H9 (cell line): ENCODE measurements at regions not wholly inside any gene's neighbourhood (a gene's known extent, or its start where the extent isn't known, plus 50 kb on each side); places are given as distances from the start of the nearest gene placed in this dataset.

Experiments
- DNase-seq: peaks from one replicate; pipeline ENCODE4 v3.0.0-alpha.2; 2017
- H2AFZ ChIP-seq: one replicate; pipeline ENCODE4 v1.6.1; 2013; ENCODE audit warnings: mild to moderate bottlenecking, low read length, control low read depth, moderate library complexity
- H2AK5ac ChIP-seq: 2 replicates; pipeline ENCODE4 v1.6.1; 2013; ENCODE audit warnings: low read length, control low read depth, mixed read lengths; ENCODE audit not compliant: insufficient read length
- H2BK120ac ChIP-seq: one replicate; pipeline ENCODE4 v1.6.1; 2013; ENCODE audit warnings: low read depth, mild to moderate bottlenecking, low read length, control low read depth, inconsistent platforms; ENCODE audit not compliant: poor library complexity, severe bottlenecking
- H2BK12ac ChIP-seq: 2 replicates; pipeline ENCODE4 v1.6.1; 2013; ENCODE audit warnings: low read length, control low read depth, mixed read lengths, low read depth; ENCODE audit not compliant: insufficient read length
- H2BK15ac ChIP-seq: 2 replicates; pipeline ENCODE4 v1.6.1; 2013; ENCODE audit warnings: low read depth, low read length, control low read depth
- H2BK20ac ChIP-seq: one replicate; pipeline ENCODE4 v1.6.1; 2013; ENCODE audit warnings: low read depth, mild to moderate bottlenecking, low read length, control low read depth, inconsistent platforms; ENCODE audit not compliant: poor library complexity, severe bottlenecking
- H2BK5ac ChIP-seq: 2 replicates; pipeline ENCODE4 v1.6.1; 2013; ENCODE audit warnings: low read length, control low read depth, mixed read lengths; ENCODE audit not compliant: insufficient read length
- H3K14ac ChIP-seq: 2 replicates; pipeline ENCODE4 v1.6.1; 2013; ENCODE audit warnings: low read length, control low read depth; ENCODE audit not compliant: insufficient read depth
- H3K18ac ChIP-seq: 2 replicates; pipeline ENCODE4 v1.6.1; 2013; ENCODE audit warnings: low read depth, mild to moderate bottlenecking, mixed read lengths, low read length, control low read depth; ENCODE audit not compliant: insufficient read length
- H3K23ac ChIP-seq: 2 replicates; pipeline ENCODE4 v1.6.1; 2013; ENCODE audit warnings: low read length, control low read depth, mixed read lengths, low read depth; ENCODE audit not compliant: insufficient read length
- H3K23me2 ChIP-seq: 2 replicates; pipeline ENCODE4 v1.6.1; 2013; ENCODE audit warnings: low read depth, mild to moderate bottlenecking, mixed read lengths, low read length, control low read depth; ENCODE audit not compliant: insufficient read length, poor library complexity, severe bottlenecking
- H3K27ac ChIP-seq: 2 replicates; pipeline ENCODE4 v1.5.1; 2013; ENCODE audit warnings: low read length, control low read depth, mixed read lengths, low read depth; ENCODE audit not compliant: insufficient read length
- H3K27me3 ChIP-seq: 2 replicates; pipeline ENCODE4 v1.6.1; 2013; ENCODE audit warnings: low read length, control low read depth, inconsistent platforms; ENCODE audit not compliant: insufficient read depth
- H3K4ac ChIP-seq: 2 replicates; pipeline ENCODE4 v1.6.1; 2013; ENCODE audit warnings: low read depth, mild to moderate bottlenecking, control low read depth, inconsistent platforms, low read length, moderate library complexity
- H3K4me1 ChIP-seq: 2 replicates; pipeline ENCODE4 v1.6.1; 2013; ENCODE audit warnings: low read length, control low read depth, inconsistent platforms; ENCODE audit not compliant: insufficient read depth
- H3K4me2 ChIP-seq: 2 replicates; pipeline ENCODE4 v1.6.1; 2013; ENCODE audit warnings: low read length, control low read depth, mixed read lengths; ENCODE audit not compliant: insufficient read length, insufficient read depth
- H3K56ac ChIP-seq: 2 replicates; pipeline ENCODE4 v1.6.1; 2013; ENCODE audit warnings: low read depth, mild to moderate bottlenecking, mixed read lengths, low read length, control low read depth; ENCODE audit not compliant: insufficient read length
- H3K79me1 ChIP-seq: 2 replicates; pipeline ENCODE4 v1.6.1; 2013; ENCODE audit warnings: low read depth, mild to moderate bottlenecking, moderate library complexity, low read length, control low read depth, inconsistent platforms; ENCODE audit not compliant: insufficient read depth, poor library complexity, severe bottlenecking
- H3K79me2 ChIP-seq: 2 replicates; pipeline ENCODE4 v1.6.1; 2013; ENCODE audit warnings: low read length, control low read depth, inconsistent platforms; ENCODE audit not compliant: insufficient read depth
- H3K9ac ChIP-seq: 2 replicates; pipeline ENCODE4 v1.6.1; 2013; ENCODE audit warnings: low read length, control low read depth, mixed read lengths; ENCODE audit not compliant: insufficient read length; ENCODE audit errors: extremely low read depth
- H3K9me3 ChIP-seq: one replicate; pipeline ENCODE4 v1.6.1; 2013; ENCODE audit warnings: low read depth, low read length, inconsistent platforms; ENCODE audit not compliant: control insufficient read depth
- H3T11ph ChIP-seq: one replicate; pipeline ENCODE4 v1.6.1; 2013; ENCODE audit warnings: mild to moderate bottlenecking, low read length, control low read depth, inconsistent platforms
- H4K20me1 ChIP-seq: one replicate; pipeline ENCODE4 v1.6.1; 2013; ENCODE audit not compliant: control insufficient read depth, insufficient read length, insufficient read depth
- H4K5ac ChIP-seq: 2 replicates; pipeline ENCODE4 v1.6.1; 2013; ENCODE audit warnings: low read depth, mild to moderate bottlenecking, mixed read lengths, low read length, control low read depth; ENCODE audit not compliant: insufficient read length
- H4K8ac ChIP-seq: replicated peaks from 2 replicates; pipeline ENCODE4 v1.6.1; 2013; ENCODE audit warnings: low read length, control low read depth, mixed read lengths, low read depth; ENCODE audit not compliant: insufficient read length
- H4K91ac ChIP-seq: 2 replicates; pipeline ENCODE4 v1.6.1; 2013; ENCODE audit warnings: low read depth, mild to moderate bottlenecking, moderate library complexity, mixed read lengths, low read length, control low read depth; ENCODE audit not compliant: insufficient read length
- H3K27ac Mint-ChIP-seq, 3 experiments: 2 replicates in 2 of 3; 3 replicates in 1 of 3; pipeline ENCODE4 v1.8.0; 2020 to 2021; ENCODE audit warnings: mixed read lengths in 3 of 3, mild to moderate bottlenecking in 1 of 3, moderate library complexity in 1 of 3
- H3K27me3 Mint-ChIP-seq: 2 replicates; pipeline ENCODE4 v1.8.0; 2021; ENCODE audit warnings: low read depth, mild to moderate bottlenecking, moderate library complexity, mixed read lengths
- H3K36me3 Mint-ChIP-seq, 3 experiments: 2 replicates in 2 of 3; 3 replicates in 1 of 3; pipeline ENCODE4 v1.8.0; 2020 to 2021; ENCODE audit warnings: low read depth in 3 of 3, mixed read lengths in 3 of 3; ENCODE audit not compliant: insufficient read depth in 1 of 3
- H3K4me1 Mint-ChIP-seq, 2 experiments: 2 replicates each; pipeline ENCODE4 v1.8.0; 2020; ENCODE audit warnings: mixed read lengths in 2 of 2
- H3K4me3 Mint-ChIP-seq, 2 experiments: 2 replicates in 1 of 2; 3 replicates in 1 of 2; pipeline ENCODE4 v1.8.0; 2020 to 2021; ENCODE audit warnings: mild to moderate bottlenecking in 2 of 2, mixed read lengths in 2 of 2, moderate library complexity in 1 of 2
- H3K9me3 Mint-ChIP-seq, 2 experiments: 2 replicates in 1 of 2; 3 replicates in 1 of 2; pipeline ENCODE4 v1.8.0; 2020; ENCODE audit warnings: mild to moderate bottlenecking in 2 of 2, mixed read lengths in 2 of 2, moderate library complexity in 1 of 2
- CTCF ChIP-seq: fragments of 200-600 bp; sonication (generic); conservative IDR thresholded peaks from 3 replicates; pipeline ENCODE4 v1.8.0; 2021; ENCODE audit warnings: antibody characterized with exemption, mild to moderate bottlenecking
- WGBS: extraction: QIAGEN DNeasy Blood & Tissue Kit; methylation state at CpG from one replicate; pipeline ENCODE4 v1.1.7; 2013; ENCODE audit warnings: missing lambda C conversion rate, low lambda C conversion rate, mixed read lengths; ENCODE audit not compliant: insufficient read length; ENCODE audit errors: extremely low coverage; 5-methylcytosine and 5-hydroxymethylcytosine counted together

- no peak overlapping the region for H2BK15ac ChIP-seq
- no peak overlapping the region for H3K14ac ChIP-seq
- H3T11ph ChIP-seq = no peak overlapping the region
- WGBS = no CpG with 5 or more reads among the region's 8 CpGs
- no peak overlapping the region for H3K9ac ChIP-seq
- peak; percentile 62 for DNase-seq
- H3K27ac ChIP-seq = no peak overlapping the region
- H2BK5ac ChIP-seq = no peak overlapping the region
- H4K20me1 ChIP-seq = no peaks in the 10 kb centered on the region
- H4K8ac ChIP-seq = no peak overlapping the region
- H2BK20ac ChIP-seq = no peak overlapping the region
- H2AFZ ChIP-seq = no peak overlapping the region
- no peak overlapping the region for H3K4me2 ChIP-seq
- no peaks in the 10 kb centered on the region for H3K9me3 Mint-ChIP-seq
- H3K27ac Mint-ChIP-seq = peak overlapping the region in 1 of 3 experiments; percentile 72; a peak in 1 of 7 replicates
- no peak overlapping the region for H2BK12ac ChIP-seq
- no peaks in the 10 kb centered on the region for H3K79me1 ChIP-seq
- H2AK5ac ChIP-seq = no peak overlapping the region
- H3K36me3 Mint-ChIP-seq = peaks cover 0 to 5% (median 0%) of the 10 kb centered on the region in 3 experiments; a peak in 2 of 7 replicates
- H3K79me2 ChIP-seq = no peaks in the 10 kb centered on the region
- no peaks in the 10 kb centered on the region for H3K4me1 ChIP-seq
- no peak overlapping the region for H3K4ac ChIP-seq
- H3K23me2 ChIP-seq = no peaks in the 10 kb centered on the region
- H4K91ac ChIP-seq = no peak overlapping the region
- H3K4me3 Mint-ChIP-seq = no peak overlapping the region
- no peaks in the 10 kb centered on the region for H3K9me3 ChIP-seq
- no peak for TF ChIP-seq CTCF
- no peak overlapping the region for H3K18ac ChIP-seq
- no peak overlapping the region for H2BK120ac ChIP-seq
- H3K27me3 Mint-ChIP-seq = no peaks in the 10 kb centered on the region
- no peaks in the 10 kb centered on the region for H3K27me3 ChIP-seq
- no peak overlapping the region for H3K23ac ChIP-seq
- no peak overlapping the region for H4K5ac ChIP-seq
- H3K56ac ChIP-seq = no peak overlapping the region
- peaks cover 9 to 11% of the 10 kb centered on the region in 2 experiments; a peak in 3 of 4 replicates for H3K4me1 Mint-ChIP-seq
Observed at GRCh38 chr10:65348637-65349036, 1577.2 kb upstream of the LRRTM3 start.
